ENCODE measurements at regions not wholly inside any gene's neighbourhood (a gene's known extent, or its start where the extent isn't known, plus 50 kb on each side); places are given as distances from the start of the nearest gene placed in this dataset.

DNA sequence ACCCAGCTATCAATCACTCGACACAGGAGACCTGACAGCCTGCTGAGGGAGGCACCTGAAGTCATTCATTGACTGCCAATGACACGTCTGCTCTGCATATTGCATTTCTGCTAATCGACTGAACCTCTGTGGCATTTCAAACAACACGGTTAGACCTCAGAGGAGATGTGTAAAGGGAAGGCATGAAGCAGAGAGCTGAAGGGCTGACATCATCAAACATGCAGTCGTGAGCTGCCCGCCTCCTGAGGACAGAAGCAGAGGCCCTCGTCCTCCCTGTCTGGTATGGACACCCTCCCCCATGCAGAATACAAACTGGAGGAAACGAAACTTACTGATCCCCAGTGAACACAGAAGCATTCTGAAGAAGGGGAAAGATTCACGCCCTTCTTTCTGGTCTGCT lies 462.6 kb upstream of the MGMT start:
- Histone ChIP-seq H3K9me3 (ENCODE audit: control insufficient read depth, insufficient read depth, low read length) (no peaks in the 10 kb centered on the region), H3K4me1 (ENCODE audit: control insufficient read depth, low read length) (no peaks in the 10 kb centered on the region), H3K27ac (ENCODE audit: low read depth, low read length) (no peak overlapping the region), H3K27me3 (ENCODE audit: control insufficient read depth, low read length) (no peaks in the 10 kb centered on the region), H3K79me2 (ENCODE audit: control insufficient read depth, low read length) (no peaks in the 10 kb centered on the region), H3K4me2 (ENCODE audit: low read length) (no peak overlapping the region), H3K36me3 (ENCODE audit: control insufficient read depth, low read length) (no peaks in the 10 kb centered on the region), H3K4me3 (ENCODE audit: low read length) (no peak overlapping the region), H4K20me1 (ENCODE audit: control insufficient read depth, insufficient read depth, low read depth, low read length) (no peaks in the 10 kb centered on the region), H3F3A (ENCODE audit: control insufficient read depth, insufficient read depth) (no peaks in the 10 kb centered on the region), H3K9me2 (replicated peaks; ENCODE audit: control insufficient read depth, low read length) (no peaks in the 10 kb centered on the region)
- TF ChIP-seq, protein P1, sequence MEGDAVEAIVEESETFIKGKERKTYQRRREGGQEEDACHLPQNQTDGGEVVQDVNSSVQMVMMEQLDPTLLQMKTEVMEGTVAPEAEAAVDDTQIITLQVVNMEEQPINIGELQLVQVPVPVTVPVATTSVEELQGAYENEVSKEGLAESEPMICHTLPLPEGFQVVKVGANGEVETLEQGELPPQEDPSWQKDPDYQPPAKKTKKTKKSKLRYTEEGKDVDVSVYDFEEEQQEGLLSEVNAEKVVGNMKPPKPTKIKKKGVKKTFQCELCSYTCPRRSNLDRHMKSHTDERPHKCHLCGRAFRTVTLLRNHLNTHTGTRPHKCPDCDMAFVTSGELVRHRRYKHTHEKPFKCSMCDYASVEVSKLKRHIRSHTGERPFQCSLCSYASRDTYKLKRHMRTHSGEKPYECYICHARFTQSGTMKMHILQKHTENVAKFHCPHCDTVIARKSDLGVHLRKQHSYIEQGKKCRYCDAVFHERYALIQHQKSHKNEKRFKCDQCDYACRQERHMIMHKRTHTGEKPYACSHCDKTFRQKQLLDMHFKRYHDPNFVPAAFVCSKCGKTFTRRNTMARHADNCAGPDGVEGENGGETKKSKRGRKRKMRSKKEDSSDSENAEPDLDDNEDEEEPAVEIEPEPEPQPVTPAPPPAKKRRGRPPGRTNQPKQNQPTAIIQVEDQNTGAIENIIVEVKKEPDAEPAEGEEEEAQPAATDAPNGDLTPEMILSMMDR (IDR thresholded peaks at IDR 0.05; ENCODE audit: low read depth, low read length, poor library complexity, severe bottlenecking) = no peak
- TF ChIP-seq EZH2phosphoT487 (IDR thresholded peaks at IDR 0.05; ENCODE audit: borderline replicate concordance, low read length) = no peak

DNA sequence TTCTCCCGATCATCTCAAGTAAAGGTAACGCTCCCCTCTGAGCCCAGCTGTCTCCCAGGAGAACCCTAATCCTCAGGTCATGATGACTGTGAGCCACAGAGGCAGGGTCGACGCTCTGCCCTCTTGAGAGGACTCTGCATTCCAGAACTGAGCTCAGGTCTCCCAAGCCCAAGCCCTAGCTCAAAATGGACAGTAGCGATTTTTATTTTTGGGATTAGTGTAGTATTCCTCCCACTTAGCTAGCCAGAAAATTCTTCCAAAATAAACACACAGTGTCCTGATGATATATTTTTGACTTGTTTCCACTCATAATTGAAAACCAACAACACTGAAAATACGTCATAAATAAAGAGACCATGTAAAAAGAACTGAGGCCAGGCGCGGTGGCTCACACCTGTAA lies 462.0 kb upstream of the MGMT start:
- Histone ChIP-seq H3K4me1 (ENCODE audit: control insufficient read depth, low read length) (no peaks in the 10 kb centered on the region), H3K4me2 (ENCODE audit: low read length) (no peak overlapping the region), H4K20me1 (ENCODE audit: control insufficient read depth, insufficient read depth, low read depth, low read length) (no peaks in the 10 kb centered on the region), H3K9me2 (replicated peaks; ENCODE audit: control insufficient read depth, low read length) (no peaks in the 10 kb centered on the region), H3F3A (ENCODE audit: control insufficient read depth, insufficient read depth) (no peaks in the 10 kb centered on the region), H3K79me2 (ENCODE audit: control insufficient read depth, low read length) (no peaks in the 10 kb centered on the region), H3K27me3 (ENCODE audit: control insufficient read depth, low read length) (no peaks in the 10 kb centered on the region), H3K4me3 (ENCODE audit: low read length) (no peak overlapping the region), H3K27ac (ENCODE audit: low read depth, low read length) (no peak overlapping the region), H3K36me3 (ENCODE audit: control insufficient read depth, low read length) (no peaks in the 10 kb centered on the region), H3K9me3 (ENCODE audit: control insufficient read depth, insufficient read depth, low read length) (no peaks in the 10 kb centered on the region)
- TF ChIP-seq EZH2phosphoT487 (IDR thresholded peaks at IDR 0.05; ENCODE audit: borderline replicate concordance, low read length) = no peak
- TF ChIP-seq, protein P1 (IDR thresholded peaks at IDR 0.05; ENCODE audit: low read depth, low read length, poor library complexity, severe bottlenecking) = no peak

DNA sequence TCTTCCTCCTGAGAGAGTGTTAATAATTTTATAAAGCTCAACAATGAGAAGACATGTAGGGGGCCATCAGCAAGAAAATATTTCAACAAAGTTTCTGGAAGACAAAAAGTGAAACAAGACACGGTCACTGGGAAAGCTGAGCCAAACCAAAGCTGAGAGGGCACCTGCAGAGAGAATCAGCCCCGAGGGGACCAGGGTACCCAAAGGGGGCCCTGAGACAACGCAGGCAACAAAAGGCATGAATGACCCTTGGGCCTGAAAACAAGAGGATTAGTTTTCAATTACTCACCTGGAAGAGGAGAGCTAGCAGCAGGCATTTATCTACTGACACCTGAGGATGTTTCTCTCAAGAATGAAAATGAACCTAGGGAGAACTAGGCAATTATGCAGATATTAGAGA lies 461.2 kb upstream of the MGMT start:
- Histone ChIP-seq H3K27ac (ENCODE audit: low read depth, low read length) (no peak overlapping the region), H3K79me2 (ENCODE audit: control insufficient read depth, low read length) (no peaks in the 10 kb centered on the region), H3K9me2 (replicated peaks; ENCODE audit: control insufficient read depth, low read length) (no peaks in the 10 kb centered on the region), H3K4me2 (ENCODE audit: low read length) (no peak overlapping the region), H3K4me3 (ENCODE audit: low read length) (no peak overlapping the region), H3K27me3 (ENCODE audit: control insufficient read depth, low read length) (no peaks in the 10 kb centered on the region), H3K36me3 (ENCODE audit: control insufficient read depth, low read length) (no peaks in the 10 kb centered on the region), H3F3A (ENCODE audit: control insufficient read depth, insufficient read depth) (no peaks in the 10 kb centered on the region), H3K9me3 (ENCODE audit: control insufficient read depth, insufficient read depth, low read length) (no peaks in the 10 kb centered on the region), H3K4me1 (ENCODE audit: control insufficient read depth, low read length) (no peaks in the 10 kb centered on the region), H4K20me1 (ENCODE audit: control insufficient read depth, insufficient read depth, low read depth, low read length) (no peaks in the 10 kb centered on the region)
- TF ChIP-seq, protein P1 (IDR thresholded peaks at IDR 0.05; ENCODE audit: low read depth, low read length, poor library complexity, severe bottlenecking) = no peak
- TF ChIP-seq EZH2phosphoT487 (IDR thresholded peaks at IDR 0.05; ENCODE audit: borderline replicate concordance, low read length) = no peak

DNA sequence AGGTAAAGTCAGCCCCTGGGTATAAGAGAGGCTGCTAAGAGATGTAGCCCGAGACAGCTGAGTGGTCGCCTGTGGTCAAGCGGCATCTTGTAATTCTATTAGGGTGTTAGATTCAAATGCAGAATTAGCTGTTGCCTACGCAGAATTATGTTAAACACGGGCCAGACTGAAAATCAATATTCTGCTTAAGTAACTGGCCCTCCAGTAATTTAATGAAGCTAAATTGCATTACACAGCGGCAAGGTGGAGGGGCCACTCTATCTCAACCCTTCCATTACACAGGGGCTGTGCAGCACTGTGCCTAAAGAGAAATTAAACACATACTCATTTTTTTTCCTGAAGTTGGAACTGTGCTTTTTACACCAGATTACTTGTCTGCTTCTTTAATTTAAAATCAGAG lies 448.5 kb upstream of the MGMT start:
- no peaks in the 10 kb centered on the region for H3K27me3 ChIP-seq (ENCODE audit: control insufficient read depth, low read length)
- H3K36me3 ChIP-seq (ENCODE audit: control insufficient read depth, low read length) = no peaks in the 10 kb centered on the region
- TF ChIP-seq, protein P1 (IDR thresholded peaks at IDR 0.05; ENCODE audit: low read depth, low read length, poor library complexity, severe bottlenecking) = no peak
- no peak for TF ChIP-seq EZH2phosphoT487 (IDR thresholded peaks at IDR 0.05; ENCODE audit: borderline replicate concordance, low read length)
- no peak overlapping the region for H3K27ac ChIP-seq (ENCODE audit: low read depth, low read length)
- no peaks in the 10 kb centered on the region for H3K4me1 ChIP-seq (ENCODE audit: control insufficient read depth, low read length)
- H3F3A ChIP-seq (ENCODE audit: control insufficient read depth, insufficient read depth) = no peaks in the 10 kb centered on the region
- H3K9me2 ChIP-seq (replicated peaks; ENCODE audit: control insufficient read depth, low read length) = no peaks in the 10 kb centered on the region
- H3K9me3 ChIP-seq (ENCODE audit: control insufficient read depth, insufficient read depth, low read length) = no peaks in the 10 kb centered on the region
- no peaks in the 10 kb centered on the region for H3K79me2 ChIP-seq (ENCODE audit: control insufficient read depth, low read length)
- no peaks in the 10 kb centered on the region for H4K20me1 ChIP-seq (ENCODE audit: control insufficient read depth, insufficient read depth, low read depth, low read length)
- no peak overlapping the region for H3K4me2 ChIP-seq (ENCODE audit: low read length)
- no peak overlapping the region for H3K4me3 ChIP-seq (ENCODE audit: low read length)

Data from DOHH2 (cell line).